Islet precursor cell (in vitro differentiated cells): ENCODE measurements at regions not wholly inside any gene's neighbourhood (a gene's known extent, or its start where the extent isn't known, plus 50 kb on each side); places are given as distances from the start of the nearest gene placed in this dataset.

Experiments used
- DNase-seq: peaks from one replicate; pipeline ENCODE4 v3.0.0-alpha.2; 2018

DNA sequence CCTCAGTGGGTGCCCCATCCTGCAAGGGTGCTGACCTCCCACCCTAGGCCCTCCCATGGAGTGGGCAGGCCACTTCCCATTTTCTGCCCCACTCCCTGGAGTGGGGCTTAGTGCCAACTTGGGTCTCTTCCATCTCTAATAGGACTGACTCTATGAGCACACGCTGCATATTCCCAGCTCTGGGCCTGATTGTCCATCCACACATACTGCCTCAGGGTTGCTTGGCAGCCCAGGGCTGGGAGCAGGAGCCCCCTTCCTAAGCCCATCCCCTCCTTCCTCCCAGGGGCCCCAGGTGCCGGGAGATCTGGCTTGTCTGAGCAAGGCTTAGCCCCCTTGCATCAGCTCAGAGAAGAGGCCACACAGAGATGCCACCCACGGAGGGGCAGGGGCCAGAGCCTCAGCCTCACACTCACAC lies 55.1 kb downstream of the PJA1 start:
- no peak for DNase-seq

DNA sequence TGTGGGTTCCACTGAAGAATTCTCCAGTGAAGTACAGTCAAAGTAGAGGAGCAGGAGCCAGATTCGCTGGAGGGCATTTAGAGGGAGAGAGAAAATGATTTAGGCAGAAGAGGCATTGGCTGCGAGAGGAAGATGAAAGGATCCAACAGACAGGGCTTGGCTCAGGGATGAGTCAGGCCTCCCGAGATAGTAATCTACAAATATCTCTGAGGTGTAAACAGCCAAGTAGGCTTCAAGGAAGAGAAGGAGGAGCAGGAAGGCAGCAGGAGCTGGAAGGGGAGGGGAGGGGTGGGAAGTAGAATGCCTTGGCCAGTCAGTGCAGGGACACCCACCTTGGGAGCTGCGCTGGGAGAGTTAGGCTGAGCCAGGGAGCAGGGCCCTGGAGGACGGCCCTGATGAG lies 55.5 kb downstream of the PJA1 start:
- DNase-seq = peak; percentile 94

GRCh38 chrX:69109036-69109663 lies 56.1 kb downstream of the PJA1 start:
- DNase-seq = no peak

DNA sequence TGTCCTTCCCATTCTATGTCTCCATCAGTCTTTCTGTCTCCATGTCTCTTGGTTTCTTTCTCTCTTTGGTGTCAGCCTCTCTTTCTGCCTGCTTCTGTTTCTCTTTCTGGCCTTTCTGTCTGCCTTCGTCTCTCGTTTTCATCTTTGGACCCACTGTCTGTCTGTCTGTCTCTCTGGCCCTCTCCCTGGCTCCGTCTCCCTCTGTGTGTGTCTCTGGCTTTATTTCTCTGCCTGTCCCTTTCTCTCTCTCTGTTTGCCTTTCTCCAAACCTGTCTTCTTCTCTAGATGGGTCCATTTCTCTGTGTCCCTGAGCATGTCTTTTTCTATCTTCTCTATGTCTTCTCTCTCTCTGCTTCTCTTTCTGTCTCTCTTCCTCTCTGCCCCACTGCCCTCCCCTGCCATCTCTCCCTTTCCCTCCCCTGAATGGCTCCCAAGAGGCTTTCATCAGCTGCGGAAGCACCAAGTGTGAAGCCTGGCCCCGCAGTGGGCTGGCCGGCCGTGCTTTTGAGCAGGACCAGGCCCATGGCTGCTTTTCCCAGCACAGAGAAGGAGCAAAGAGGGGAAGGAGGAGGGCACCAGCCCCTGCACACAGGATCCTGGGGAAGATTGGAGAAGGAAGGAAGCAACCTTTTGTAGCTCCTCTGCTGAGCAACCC lies 57.4 kb downstream of the PJA1 start:
- DNase-seq = peak; percentile 71

- DNase-seq = peak; percentile 95
Observed at GRCh38 chrX:69107231-69107739, 58.0 kb downstream of the PJA1 start.

DNA sequence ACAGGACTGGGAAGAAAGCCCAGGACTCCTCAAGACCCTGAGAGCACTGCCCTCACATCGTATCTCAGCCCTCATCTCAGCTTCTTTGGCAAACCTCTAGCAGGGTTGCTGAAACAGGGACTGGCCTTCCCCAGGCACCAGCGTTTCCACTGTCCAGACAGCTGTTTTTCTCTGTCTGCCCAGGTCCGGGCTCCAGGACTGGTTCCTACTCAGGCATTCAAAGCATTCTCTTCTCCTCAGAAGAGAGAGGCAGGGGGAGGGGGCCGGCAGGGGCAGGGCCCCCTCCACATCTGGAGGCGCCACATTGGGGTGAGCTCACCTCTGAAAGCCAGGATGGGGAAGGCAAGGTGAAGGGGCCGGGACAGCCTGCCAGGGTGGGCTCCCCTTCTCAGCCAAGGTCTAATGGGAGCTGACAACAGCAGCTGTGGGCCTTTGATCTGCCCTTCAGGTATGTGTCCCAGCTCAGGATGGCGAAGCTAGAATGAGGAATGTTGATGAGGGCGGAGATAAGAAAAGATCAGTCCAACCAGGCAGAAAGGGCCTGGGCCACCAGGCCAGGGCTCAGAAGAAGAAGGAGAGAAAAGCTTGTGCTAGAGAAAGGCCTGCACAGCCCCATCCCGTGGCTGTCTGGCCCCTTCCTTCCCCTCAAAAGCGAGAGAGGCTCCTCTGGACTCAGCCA lies 60.4 kb downstream of the PJA1 start:
- DNase-seq = peak; percentile 90

DNA sequence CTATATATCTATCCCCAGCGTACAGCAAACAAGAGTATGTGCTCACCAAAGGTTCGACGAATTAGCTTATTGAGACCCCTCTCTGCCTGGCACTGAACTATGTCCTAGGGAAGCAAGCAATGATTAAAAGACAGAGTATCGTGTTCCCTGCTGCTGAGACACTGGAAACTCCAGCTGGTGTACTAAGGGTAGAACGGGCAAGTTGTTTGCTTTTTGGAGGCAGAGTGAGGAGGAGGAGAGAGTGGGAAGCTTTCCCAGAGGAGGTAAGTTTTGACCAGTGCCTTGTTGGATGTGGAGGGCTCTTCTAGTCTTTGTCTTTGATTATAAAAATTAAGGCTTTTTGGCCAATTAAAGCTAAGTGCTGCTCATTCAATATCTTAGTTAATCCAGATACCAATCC lies 61.7 kb downstream of the PJA1 start:
- DNase-seq = no peak

DNA sequence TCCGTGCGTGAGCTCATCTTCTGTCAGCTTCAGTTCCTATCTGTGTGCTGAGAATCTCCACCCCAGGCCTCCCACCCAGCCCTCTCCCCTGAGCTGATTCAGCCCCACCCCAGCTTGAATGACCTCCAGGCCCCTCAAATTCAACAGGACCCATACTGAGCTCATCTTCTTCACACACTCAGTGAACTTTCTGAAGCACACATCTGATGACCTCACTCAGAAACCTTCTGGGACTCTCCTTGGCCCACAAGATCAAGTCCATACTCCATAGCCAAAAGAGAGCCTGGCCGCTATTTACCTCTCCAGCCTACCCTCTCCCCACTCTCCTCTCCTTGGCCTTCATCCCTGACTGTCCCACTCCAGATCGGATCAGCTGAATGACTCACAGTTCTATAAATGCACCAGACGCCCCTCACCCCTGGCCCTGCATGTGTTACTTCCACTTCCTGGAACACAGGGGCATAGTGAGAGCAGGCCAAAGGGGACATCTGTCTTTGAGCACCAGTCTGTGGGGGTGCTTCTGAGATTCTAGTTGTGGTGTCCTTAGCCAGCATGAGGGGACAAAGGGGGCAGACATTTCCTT lies 62.5 kb downstream of the PJA1 start:
- no peak for DNase-seq

GRCh38 chrX:69101683-69102251 lies 63.5 kb downstream of the PJA1 start:
- no peak for DNase-seq

- peak; percentile 72 for DNase-seq
Observed at GRCh38 chrX:69100478-69100877, 64.8 kb downstream of the PJA1 start.

- DNase-seq = peak; percentile 87
Observed at GRCh38 chrX:69097451-69098236, 67.6 kb downstream of the PJA1 start.

- no peak for DNase-seq
Observed at GRCh38 chrX:69096963-69097362, 68.3 kb downstream of the PJA1 start.

- DNase-seq = no peak
Observed at GRCh38 chrX:69094977-69095669, 70.1 kb downstream of the PJA1 start.

DNA sequence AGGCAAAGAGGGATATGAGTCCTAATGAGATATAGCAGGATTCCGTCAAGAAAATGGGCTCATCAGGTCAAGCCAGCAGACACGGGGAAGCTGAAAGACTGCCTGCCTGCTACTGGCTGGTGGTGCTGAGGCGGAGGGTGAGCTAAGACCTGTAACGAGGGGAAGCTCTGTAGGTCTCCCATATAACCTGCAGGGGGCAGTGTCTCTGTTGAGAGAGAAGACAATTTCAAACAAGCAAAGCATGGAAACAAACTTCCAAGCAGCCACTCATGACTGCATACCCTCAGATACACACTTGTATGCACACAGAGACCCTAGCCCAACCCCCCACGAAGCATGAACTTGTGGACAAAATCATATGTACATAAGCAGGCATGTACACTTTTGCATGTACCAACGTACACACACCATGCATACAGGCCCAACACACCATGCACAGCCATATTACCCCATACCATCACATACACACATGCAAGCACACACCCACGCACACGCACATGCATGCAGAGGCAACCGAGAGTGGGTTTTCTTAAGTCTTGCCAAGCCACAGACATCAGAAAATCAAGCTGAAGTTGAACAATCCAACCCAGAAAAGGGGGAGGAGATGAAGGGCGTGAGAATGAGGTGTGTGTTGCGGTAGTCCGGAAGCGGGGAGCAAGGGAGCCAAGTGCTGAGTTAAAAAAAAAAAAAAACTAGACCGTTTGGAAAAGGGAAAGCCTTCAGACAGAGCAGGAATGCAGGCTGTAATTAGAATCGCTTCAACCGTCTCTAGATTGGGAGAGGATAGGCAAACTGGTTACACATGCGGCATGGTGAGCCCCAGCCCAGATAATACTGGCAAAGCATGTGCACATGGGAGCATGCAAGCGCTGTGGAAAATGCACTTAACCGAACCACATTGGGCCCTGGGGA lies 71.0 kb downstream of the PJA1 start:
- DNase-seq = peak; percentile 81

GRCh38 chrX:69090022-69090421 lies 75.2 kb downstream of the PJA1 start:
- DNase-seq = no peak

DNA sequence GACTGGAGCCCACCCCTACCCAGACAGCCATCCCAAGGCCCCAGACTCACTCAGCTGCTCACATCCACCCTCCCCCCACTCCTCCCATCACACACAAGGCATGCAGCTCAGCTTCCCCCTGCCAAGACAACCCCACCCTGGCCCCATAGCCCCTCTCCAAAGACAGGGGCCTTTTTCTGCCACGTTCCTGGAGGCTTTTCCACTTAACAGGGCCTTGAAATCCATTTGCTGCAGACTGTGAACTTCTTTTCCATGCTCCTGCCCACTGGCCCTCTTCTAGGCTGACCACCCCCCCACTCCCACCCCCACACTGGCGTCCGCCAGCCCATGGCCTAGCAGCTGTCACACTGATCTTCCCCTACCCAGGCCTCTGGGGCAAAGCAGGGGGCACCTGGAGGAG lies 76.0 kb downstream of the PJA1 start:
- DNase-seq = no peak

GRCh38 chrX:69088171-69088938 lies 76.9 kb downstream of the PJA1 start:
- DNase-seq = peak; percentile 91

DNA sequence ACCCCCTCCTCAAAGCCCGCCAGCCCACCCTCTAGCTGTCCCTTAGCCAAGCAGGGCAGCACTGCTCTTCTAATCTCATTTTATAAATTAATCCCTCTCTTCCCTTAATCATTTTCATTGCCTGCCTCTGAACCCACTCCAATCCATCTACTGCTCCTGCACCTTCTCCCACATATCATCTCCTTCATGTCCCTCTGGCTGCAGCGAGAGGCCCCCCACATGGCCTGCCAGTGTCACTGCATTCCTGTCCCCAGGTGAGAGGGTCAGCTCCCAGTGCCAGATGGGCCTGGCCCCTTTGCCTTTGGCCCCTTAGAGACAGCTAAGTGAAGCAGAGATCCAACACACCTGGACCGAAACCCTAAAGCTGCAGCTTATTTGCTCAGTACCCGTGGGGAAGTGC lies 79.4 kb downstream of the PJA1 start:
- DNase-seq = no peak

- DNase-seq = no peak
Observed at GRCh38 chrX:69085151-69085550, 80.1 kb downstream of the PJA1 start.

DNA sequence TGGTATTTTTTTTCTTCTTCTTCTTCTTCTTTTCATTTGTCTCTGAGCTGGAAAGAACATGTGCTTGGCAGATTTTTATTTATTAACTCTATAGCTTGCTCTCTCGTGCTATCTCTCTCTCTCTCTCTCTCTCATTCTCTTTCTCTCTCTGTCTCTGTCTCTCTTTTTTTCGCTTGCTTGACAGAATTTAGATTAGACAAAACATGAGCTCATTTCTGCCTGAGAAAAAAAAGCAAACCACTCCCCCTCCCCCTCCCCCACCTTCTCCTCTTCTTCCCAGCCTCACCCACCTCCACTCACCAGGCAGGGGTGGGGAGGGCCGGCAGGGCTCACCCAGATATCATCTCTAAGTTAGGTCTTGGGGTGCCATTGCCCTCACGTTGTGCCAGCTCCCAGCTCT lies 81.5 kb downstream of the PJA1 start:
- no peak for DNase-seq
